CD14-positive monocyte (primary cell): ENCODE measurements at regions not wholly inside any gene's neighbourhood (a gene's known extent, or its start where the extent isn't known, plus 50 kb on each side); places are given as distances from the start of the nearest gene placed in this dataset.
"Not testable (repeated sequence)": the region's sequence is repeated elsewhere in the genome, so short reads cannot be mapped to it uniquely, and the experiment has no call there.

ENCODE experiments used
- DNase-seq, 3 donors: peaks; one replicate each; pipeline ENCODE4 v3.0.0-alpha.2; 2011 to 2022
- H2AFZ ChIP-seq: 2 replicates; pipeline ENCODE4 v1.6.0; 2012; ENCODE audit warnings: mild to moderate bottlenecking, low read depth, low read length, inconsistent platforms; ENCODE audit not compliant: insufficient read depth, poor library complexity, severe bottlenecking
- H3K27ac ChIP-seq, 2 donors: 1 replicate in 1 of 2; 2 replicates in 1 of 2; pipeline ENCODE4 v1.5.1; 2012 to 2013; ENCODE audit warnings: low read length in 2 of 2, control low read depth in 1 of 2, inconsistent platforms in 1 of 2, low read depth in 1 of 2, mild to moderate bottlenecking in 1 of 2
- H3K27me3 ChIP-seq, 2 donors: one replicate each; pipeline versions ENCODE4 v1.6.0 to v1.6.1; 2011 to 2013; ENCODE audit warnings: low read length in 2 of 2; ENCODE audit not compliant: control insufficient read depth in 2 of 2, insufficient read depth in 2 of 2
- H3K36me3 ChIP-seq, 2 donors: replicated peaks in 1 of 2; 1 replicate in 1 of 2; 2 replicates in 1 of 2; pipeline versions ENCODE4 v1.5.1 to v1.6.1; 2012 to 2013; ENCODE audit warnings: low read length in 2 of 2, control low read depth in 1 of 2, inconsistent platforms in 1 of 2, mild to moderate bottlenecking in 1 of 2; ENCODE audit not compliant: insufficient read depth in 2 of 2, control insufficient read depth in 1 of 2
- H3K4me1 ChIP-seq, 2 donors: 1 replicate in 1 of 2; 2 replicates in 1 of 2; pipeline versions ENCODE4 v1.5.1 to v1.6.1; 2012 to 2013; ENCODE audit warnings: low read length in 2 of 2, control low read depth in 1 of 2, inconsistent platforms in 1 of 2, mild to moderate bottlenecking in 1 of 2, moderate library complexity in 1 of 2; ENCODE audit not compliant: insufficient read depth in 2 of 2, control insufficient read depth in 1 of 2
- H3K4me2 ChIP-seq: replicated peaks from 2 replicates; pipeline ENCODE3; 2012; ENCODE audit warnings: low read length, moderate library complexity, mild to moderate bottlenecking; ENCODE audit not compliant: poor library complexity, severe bottlenecking; ENCODE audit errors: extremely low read depth
- H3K4me3 ChIP-seq, 3 experiments: fragments of 200-600 bp in 1 of 3; sonication (generic) in 1 of 3; replicated peaks in 1 of 3; 1 replicate in 2 of 3; 2 replicates in 1 of 3; pipeline ENCODE4 v1.5.1; 2011 to 2013; ENCODE audit warnings: low read length in 3 of 3, mild to moderate bottlenecking in 3 of 3, control low read depth in 2 of 3, low read depth in 2 of 3, inconsistent platforms in 1 of 3, moderate library complexity in 1 of 3
- H3K79me2 ChIP-seq: 2 replicates; pipeline ENCODE4 v1.6.0; 2012; ENCODE audit warnings: mild to moderate bottlenecking, control low read depth, inconsistent platforms, low read length, moderate library complexity; ENCODE audit not compliant: insufficient read depth
- H3K9ac ChIP-seq: 2 replicates; pipeline ENCODE4 v1.6.0; 2017; ENCODE audit warnings: low read length, mild to moderate bottlenecking; ENCODE audit not compliant: insufficient read depth, poor library complexity, severe bottlenecking
- H3K9me3 ChIP-seq, 2 donors: replicated peaks in 1 of 2; 1 replicate in 1 of 2; 2 replicates in 1 of 2; pipeline versions ENCODE4 v1.5.1 to v1.6.1; 2012 to 2013; ENCODE audit warnings: low read length in 2 of 2, control low read depth in 1 of 2; ENCODE audit not compliant: control insufficient read depth in 1 of 2, insufficient read depth in 1 of 2
- H4K20me1 ChIP-seq: 2 replicates; pipeline ENCODE4 v1.6.0; 2012; ENCODE audit warnings: mild to moderate bottlenecking, low read length, control low read depth, moderate library complexity; ENCODE audit not compliant: insufficient read depth
- H3K27ac Mint-ChIP-seq, 7 donors: one replicate each; pipeline ENCODE4 v1.8.0; 2020; ENCODE audit warnings: mild to moderate bottlenecking in 7 of 7, mixed read lengths in 7 of 7, moderate library complexity in 6 of 7, inconsistent platforms in 2 of 7
- H3K27me3 Mint-ChIP-seq, 3 donors: one replicate each; pipeline ENCODE4 v1.8.0; 2021 to 2022; ENCODE audit warnings: low read depth in 3 of 3, mild to moderate bottlenecking in 3 of 3, mixed read lengths in 3 of 3, moderate library complexity in 3 of 3, inconsistent platforms in 1 of 3
- H3K36me3 Mint-ChIP-seq, 2 donors: one replicate each; pipeline ENCODE4 v1.8.0; 2020; ENCODE audit warnings: mixed read lengths in 2 of 2, inconsistent platforms in 1 of 2, mild to moderate bottlenecking in 1 of 2
- H3K4me1 Mint-ChIP-seq: one replicate; pipeline ENCODE4 v1.8.0; 2020; ENCODE audit warnings: mild to moderate bottlenecking, mixed read lengths
- H3K4me3 Mint-ChIP-seq, 2 donors: one replicate each; pipeline ENCODE4 v1.8.0; 2020; ENCODE audit warnings: mild to moderate bottlenecking in 2 of 2, mixed read lengths in 2 of 2, moderate library complexity in 1 of 2
- H3K9me3 Mint-ChIP-seq, 7 donors: one replicate each; pipeline ENCODE4 v1.8.0; 2020 to 2022; ENCODE audit warnings: mixed read lengths in 7 of 7, mild to moderate bottlenecking in 6 of 7, moderate library complexity in 6 of 7, inconsistent platforms in 2 of 7
- WGBS: methylation state at CpG from one replicate; pipeline ENCODE4 v1.1.5; 2013; ENCODE audit warnings: missing lambda C conversion rate; ENCODE audit not compliant: insufficient coverage; 5-methylcytosine and 5-hydroxymethylcytosine counted together
- intact Hi-C, 2 donors: fragments of 100-400 bp; cut with micrococcal nuclease; formaldehyde crosslinking; loops; one replicate each; pipeline versions ENCODE4 v1.15.0 to v1.15.1; 2023
- TF ChIP-seq, protein P1 (sequence below): fragments of 200-600 bp; IDR thresholded peaks from one replicate; pipeline ENCODE4 v1.8.0; 2022; ENCODE audit warnings: antibody characterized with exemption, mild to moderate bottlenecking

- TF ChIP-seq, protein P1, sequence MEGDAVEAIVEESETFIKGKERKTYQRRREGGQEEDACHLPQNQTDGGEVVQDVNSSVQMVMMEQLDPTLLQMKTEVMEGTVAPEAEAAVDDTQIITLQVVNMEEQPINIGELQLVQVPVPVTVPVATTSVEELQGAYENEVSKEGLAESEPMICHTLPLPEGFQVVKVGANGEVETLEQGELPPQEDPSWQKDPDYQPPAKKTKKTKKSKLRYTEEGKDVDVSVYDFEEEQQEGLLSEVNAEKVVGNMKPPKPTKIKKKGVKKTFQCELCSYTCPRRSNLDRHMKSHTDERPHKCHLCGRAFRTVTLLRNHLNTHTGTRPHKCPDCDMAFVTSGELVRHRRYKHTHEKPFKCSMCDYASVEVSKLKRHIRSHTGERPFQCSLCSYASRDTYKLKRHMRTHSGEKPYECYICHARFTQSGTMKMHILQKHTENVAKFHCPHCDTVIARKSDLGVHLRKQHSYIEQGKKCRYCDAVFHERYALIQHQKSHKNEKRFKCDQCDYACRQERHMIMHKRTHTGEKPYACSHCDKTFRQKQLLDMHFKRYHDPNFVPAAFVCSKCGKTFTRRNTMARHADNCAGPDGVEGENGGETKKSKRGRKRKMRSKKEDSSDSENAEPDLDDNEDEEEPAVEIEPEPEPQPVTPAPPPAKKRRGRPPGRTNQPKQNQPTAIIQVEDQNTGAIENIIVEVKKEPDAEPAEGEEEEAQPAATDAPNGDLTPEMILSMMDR, result no peak
Observed at GRCh38 chr3:118244761-118245160, 789.9 kb downstream of the IGSF11 start.

DNA sequence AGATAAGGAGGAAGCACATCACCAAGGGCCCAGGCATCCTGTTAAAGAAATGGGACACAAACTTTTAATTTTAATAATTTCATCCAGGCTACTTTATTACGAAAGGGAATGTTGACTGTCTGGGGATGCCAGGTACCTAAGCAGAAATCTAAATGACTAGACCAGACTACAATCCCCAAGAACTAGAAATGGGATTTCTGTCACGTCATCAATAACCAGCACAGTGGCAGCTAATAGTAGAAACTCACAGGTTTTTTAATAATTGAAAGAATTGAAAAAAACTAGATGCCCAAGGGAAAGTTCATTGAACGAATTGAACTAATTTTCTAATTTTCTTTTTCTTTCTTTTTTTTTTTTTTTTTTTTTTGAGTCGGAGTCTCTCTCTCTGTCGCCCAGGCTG, 789.3 kb downstream of the IGSF11 start:
- Histone ChIP-seq H3K27ac (no peak overlapping the region), H3K36me3 (no peaks in the 10 kb centered on the region), H2AFZ (no peak overlapping the region), H3K9me3 (peaks cover 0 to 3% of the 10 kb centered on the region in 2 donors), H3K27me3 (no peaks in the 10 kb centered on the region), H3K4me3 (no peak overlapping the region), H3K79me2 (no peaks in the 10 kb centered on the region), H4K20me1 (no peaks in the 10 kb centered on the region), H3K4me2 (no peak overlapping the region), H3K9ac (no peak overlapping the region), H3K4me1 (no peaks in the 10 kb centered on the region)
- Mint-ChIP-seq H3K36me3 (no peaks in the 10 kb centered on the region), H3K4me3 (no peak overlapping the region), H3K4me1 (no peaks in the 10 kb centered on the region), H3K27ac (no peak overlapping the region), H3K9me3 (peaks cover 0 to 4% (median 0%) of the 10 kb centered on the region in 7 donors), H3K27me3 (peaks cover 0 to 2% (median 0%) of the 10 kb centered on the region in 3 donors)
- TF ChIP-seq, protein P1, result no peak
- no peak for DNase-seq
- no CpG with 5 or more reads among the region's 5 CpGs for WGBS
- intact Hi-C loops, result no loop called here

More at GRCh38 chr3:118244761-118245160, 789.9 kb downstream of the IGSF11 start:
- Mint-ChIP-seq H3K27me3 (peaks cover 0 to 2% (median 0%) of the 10 kb centered on the region in 3 donors), H3K4me1 (no peaks in the 10 kb centered on the region), H3K27ac (no peak overlapping the region), H3K4me3 (no peak overlapping the region), H3K36me3 (no peaks in the 10 kb centered on the region), H3K9me3 (peaks cover 0 to 3% (median 0%) of the 10 kb centered on the region in 7 donors)
- Histone ChIP-seq H3K79me2 (no peaks in the 10 kb centered on the region), H2AFZ (no peak overlapping the region), H3K4me3 (no peak overlapping the region), H4K20me1 (no peaks in the 10 kb centered on the region), H3K9ac (no peak overlapping the region), H3K4me1 (no peaks in the 10 kb centered on the region), H3K27ac (no peak overlapping the region), H3K9me3 (no peaks in the 10 kb centered on the region), H3K27me3 (no peaks in the 10 kb centered on the region), H3K4me2 (no peak overlapping the region), H3K36me3 (no peaks in the 10 kb centered on the region)
- WGBS, result 40% methylated on average over 1 of the region's 3 CpGs
- intact Hi-C loops, result no loop called here
- no peak for DNase-seq

GRCh38 chr3:118258850-118259249, 775.8 kb downstream of the IGSF11 start:
- peaks cover 12 to 18% of the 10 kb centered on the region in 2 donors for H3K9me3 ChIP-seq
- H3K4me1 Mint-ChIP-seq, intact Hi-C loops, H4K20me1 ChIP-seq, H2AFZ ChIP-seq, H3K27me3 ChIP-seq, H3K4me2 ChIP-seq, H3K4me1 ChIP-seq, H3K4me3 ChIP-seq, H3K27ac ChIP-seq, H3K4me3 Mint-ChIP-seq, H3K36me3 ChIP-seq, H3K36me3 Mint-ChIP-seq, H3K79me2 ChIP-seq, H3K27ac Mint-ChIP-seq, H3K27me3 Mint-ChIP-seq, H3K9ac ChIP-seq, DNase-seq: not testable (repeated sequence)
- WGBS, result no CpG with 5 or more reads among the region's 1 CpG
- peaks cover 0 to 12% (median 6%) of the 10 kb centered on the region in 7 donors for H3K9me3 Mint-ChIP-seq
